GM12878 (cell line): ENCODE measurements at regions not wholly inside any gene's neighbourhood (a gene's known extent, or its start where the extent isn't known, plus 50 kb on each side); places are given as distances from the start of the nearest gene placed in this dataset.
"Not testable (repeated sequence)": the region's sequence is repeated elsewhere in the genome, so short reads cannot be mapped to it uniquely, and the experiment has no call there.

Source experiments
- ATAC-seq: fragments of 200-7000 bp; cut with Tn5 transposase; 3 replicates; pipeline ENCODE4 v1.9.1; 2020; ENCODE audit warnings: mild to moderate bottlenecking, moderate library complexity
- BruUV-seq: library from RNA; stranded (reverse); fragments of 400-500 nt; replicated peaks from 2 replicates; lab custom pipeline; 2021; lab: Mats Ljungman, UMichigan
- CTCF ChIA-PET: fragments of 300-600 bp; sonication (Branson Sonifier 250); formaldehyde crosslinking; extraction: SDS; loops from one replicate; lab custom pipeline; 2021; ENCODE audit warnings: inconsistent platforms; lab: Yijun Ruan, JAX
- POLR2A ChIA-PET: fragments of 350-600 bp; formaldehyde crosslinking; extraction: SDS; loops from one replicate; lab custom pipeline; 2021; ENCODE audit warnings: inconsistent platforms; lab: Charles Lee
- RAD21 ChIA-PET: fragments of 300-600 bp; sonication (Branson Sonifier 250); formaldehyde crosslinking; loops from one replicate; lab custom pipeline; 2023; ENCODE audit warnings: antibody characterized with exemption; ENCODE audit not compliant: unreplicated experiment; lab: Charles Lee
- SMC1A ChIA-PET: fragments of 300-600 bp; sonication (Branson Sonifier 250); formaldehyde crosslinking; loops from one replicate; lab custom pipeline; 2023; ENCODE audit not compliant: unreplicated experiment, uncharacterized antibody; lab: Charles Lee
- DNase-seq: peaks from one replicate; pipeline ENCODE4 v3.0.0-alpha.2; 2011; ENCODE audit warnings: low read depth, low spot score
- FAIRE-seq: peaks from 3 replicates; lab custom pipeline; 2011; peaks lifted over from hg19 to GRCh38; lab: Jason Lieb, UNC
- H2AFZ ChIP-seq: 2 replicates; pipeline ENCODE4 v1.6.0; 2011; ENCODE audit warnings: low read depth, low read length, control low read depth; ENCODE audit not compliant: control insufficient read depth
- H3K27ac ChIP-seq: 2 replicates; pipeline ENCODE4 v1.5.1; 2011; ENCODE audit warnings: control low read depth; ENCODE audit not compliant: control insufficient read depth, insufficient read depth
- H3K27me3 ChIP-seq, 2 experiments: replicated peaks in 1 of 2; 2 replicates each; pipeline versions ENCODE4 v1.6.0 to v1.6.1; 2011; ENCODE audit warnings: low read length in 1 of 2; ENCODE audit not compliant: control insufficient read depth in 2 of 2, insufficient read depth in 2 of 2
- H3K36me3 ChIP-seq, 2 experiments: 2 replicates each; pipeline ENCODE4 v1.5.1; 2011; ENCODE audit warnings: low read length in 1 of 2; ENCODE audit not compliant: control insufficient read depth in 2 of 2, insufficient read depth in 2 of 2
- H3K4me1 ChIP-seq: 2 replicates; pipeline ENCODE4 v1.6.1; 2011; ENCODE audit warnings: mild to moderate bottlenecking, low read length, moderate library complexity, mixed read lengths; ENCODE audit not compliant: control insufficient read depth, insufficient read depth
- H3K4me2 ChIP-seq: 2 replicates; pipeline ENCODE4 v1.6.0; 2011; ENCODE audit warnings: control low read depth; ENCODE audit not compliant: control insufficient read depth, insufficient read depth
- H3K4me3 ChIP-seq: fragments of 200-600 bp; sonication (generic); 2 replicates; pipeline ENCODE4 v1.5.1; 2016
- H3K79me2 ChIP-seq: 2 replicates; pipeline ENCODE4 v1.6.0; 2011; ENCODE audit warnings: low read length; ENCODE audit not compliant: control insufficient read depth, insufficient read depth
- H3K9ac ChIP-seq: 2 replicates; pipeline ENCODE4 v1.8.0; 2011; ENCODE audit warnings: low read length, control low read depth, mixed read lengths; ENCODE audit not compliant: control insufficient read depth, insufficient read depth
- H3K9me3 ChIP-seq: replicated peaks from 3 replicates; pipeline ENCODE4 v1.5.1; 2011; ENCODE audit warnings: mild to moderate bottlenecking, low read length; ENCODE audit not compliant: control insufficient read depth, insufficient read depth
- H4K20me1 ChIP-seq: 2 replicates; pipeline ENCODE4 v1.6.0; 2011; ENCODE audit not compliant: control insufficient read depth, insufficient read depth
- WGBS: methylation state at CpG from one replicate; pipeline ENCODE4 v1.1.6; 2016; ENCODE audit warnings: low lambda C conversion rate; ENCODE audit not compliant: insufficient replicate concordance, insufficient coverage; ENCODE audit errors: missing lambda C conversion rate; 5-methylcytosine and 5-hydroxymethylcytosine counted together
- in situ Hi-C: fragments of 300-500 bp; cut with MboI; formaldehyde crosslinking; loops from 9 replicates; pipeline ENCODE4 v1.14.3; 2018; ENCODE audit warnings: mixed read lengths
- intact Hi-C: fragments of 100-400 bp; cut with micrococcal nuclease; formaldehyde crosslinking; loops from one replicate; pipeline ENCODE4 v1.14.2; 2022; ENCODE audit not compliant: unreplicated experiment

- H3K4me1 ChIP-seq, H3K79me2 ChIP-seq, H2AFZ ChIP-seq, CTCF ChIA-PET, SMC1A ChIA-PET, H3K27me3 ChIP-seq, in situ Hi-C loops, intact Hi-C loops, H3K27ac ChIP-seq, FAIRE-seq, H3K36me3 ChIP-seq, H3K4me3 ChIP-seq, H3K4me2 ChIP-seq, RAD21 ChIA-PET, DNase-seq, ATAC-seq, POLR2A ChIA-PET, H3K9ac ChIP-seq, H3K9me3 ChIP-seq, BruUV-seq, H4K20me1 ChIP-seq: not testable (repeated sequence)
- no CpG with 5 or more reads among the region's 2 CpGs for WGBS
Observed at GRCh38 chr2:87604980-87605379, 142.9 kb upstream of the PLGLB2 start.

GRCh38 chr2:87608377-87609166, 139.3 kb upstream of the PLGLB2 start:
- DNase-seq, H3K4me3 ChIP-seq, H4K20me1 ChIP-seq, H3K27me3 ChIP-seq, FAIRE-seq, H3K4me1 ChIP-seq, POLR2A ChIA-PET, H3K27ac ChIP-seq, H3K79me2 ChIP-seq, H3K36me3 ChIP-seq, intact Hi-C loops, BruUV-seq, H3K9me3 ChIP-seq, H3K9ac ChIP-seq, H3K4me2 ChIP-seq, CTCF ChIA-PET, RAD21 ChIA-PET, SMC1A ChIA-PET, in situ Hi-C loops, H2AFZ ChIP-seq, ATAC-seq: not testable (repeated sequence)
- WGBS = 50% methylated on average over 1 of the region's 3 CpGs

- H3K9me3 ChIP-seq, H3K4me3 ChIP-seq, DNase-seq, H3K4me1 ChIP-seq, POLR2A ChIA-PET, H3K27me3 ChIP-seq, CTCF ChIA-PET, FAIRE-seq, H2AFZ ChIP-seq, H3K79me2 ChIP-seq, SMC1A ChIA-PET, H3K4me2 ChIP-seq, BruUV-seq, H3K9ac ChIP-seq, intact Hi-C loops, H4K20me1 ChIP-seq, RAD21 ChIA-PET, H3K27ac ChIP-seq, ATAC-seq, in situ Hi-C loops, H3K36me3 ChIP-seq: not testable (repeated sequence)
- no CpG with 5 or more reads among the region's 1 CpG for WGBS
Observed at GRCh38 chr2:87610974-87611373, 136.9 kb upstream of the PLGLB2 start.

- FAIRE-seq, BruUV-seq, in situ Hi-C loops, H3K4me1 ChIP-seq, RAD21 ChIA-PET, H2AFZ ChIP-seq, SMC1A ChIA-PET, H3K79me2 ChIP-seq, DNase-seq, H3K27me3 ChIP-seq, H3K9me3 ChIP-seq, ATAC-seq, H3K9ac ChIP-seq, POLR2A ChIA-PET, H3K4me2 ChIP-seq, H3K27ac ChIP-seq, H3K4me3 ChIP-seq, CTCF ChIA-PET, intact Hi-C loops, H4K20me1 ChIP-seq, H3K36me3 ChIP-seq: not testable (repeated sequence)
- WGBS = no CpG with 5 or more reads among the region's 4 CpGs
Observed at GRCh38 chr2:87611416-87611815, 136.5 kb upstream of the PLGLB2 start.
